Nephron (organoid): ENCODE measurements at regions not wholly inside any gene's neighbourhood (a gene's known extent, or its start where the extent isn't known, plus 50 kb on each side); places are given as distances from the start of the nearest gene placed in this dataset.
A peak's percentile ranks its signal among the peaks of the same experiment; 100 is the strongest.
"Not testable (repeated sequence)": the region's sequence is repeated elsewhere in the genome, so short reads cannot be mapped to it uniquely, and the experiment has no call there.

Experiments
- H3K27ac Mint-ChIP-seq, 3 experiments: 2 replicates each; pipeline ENCODE4 v1.8.0; 2020; ENCODE audit warnings: mixed read lengths in 3 of 3, mild to moderate bottlenecking in 2 of 3, moderate library complexity in 1 of 3
- H3K27me3 Mint-ChIP-seq: 2 replicates; pipeline ENCODE4 v1.8.0; 2021; ENCODE audit warnings: low read depth, mild to moderate bottlenecking, moderate library complexity, mixed read lengths
- H3K36me3 Mint-ChIP-seq: 2 replicates; pipeline ENCODE4 v1.8.0; 2020; ENCODE audit warnings: low read depth, mixed read lengths
- H3K4me1 Mint-ChIP-seq: 2 replicates; pipeline ENCODE4 v1.8.0; 2020; ENCODE audit warnings: mixed read lengths
- H3K4me3 Mint-ChIP-seq, 3 experiments: 2 replicates each; pipeline ENCODE4 v1.8.0; 2020; ENCODE audit warnings: mild to moderate bottlenecking in 3 of 3, mixed read lengths in 3 of 3, moderate library complexity in 2 of 3
- H3K9me3 Mint-ChIP-seq: 2 replicates; pipeline ENCODE4 v1.8.0; 2020; ENCODE audit warnings: mixed read lengths
- CTCF ChIP-seq, 3 experiments: fragments of 200-600 bp; sonication (generic); IDR thresholded peaks; one replicate each; pipeline ENCODE4 v1.5.0; 2021; ENCODE audit warnings: antibody characterized with exemption in 3 of 3; ENCODE audit not compliant: unreplicated experiment in 3 of 3

GRCh38 chr1:190942475-190942874, 464.8 kb upstream of the BRINP3 start:
- TF ChIP-seq CTCF (IDR thresholded peaks at IDR 0.05; ENCODE audit: unreplicated experiment in 3 of 3): no peak
- Mint-ChIP-seq H3K27ac (no peak overlapping the region), H3K36me3 (no peaks in the 10 kb centered on the region), H3K4me3 (no peak overlapping the region), H3K27me3 (no peaks in the 10 kb centered on the region), H3K4me1 (no peaks in the 10 kb centered on the region), H3K9me3 (no peaks in the 10 kb centered on the region)

GRCh38 chr1:190943722-190944121, 466.1 kb upstream of the BRINP3 start:
- not testable (repeated sequence) for H3K36me3 Mint-ChIP-seq, H3K4me1 Mint-ChIP-seq, H3K4me3 Mint-ChIP-seq, H3K9me3 Mint-ChIP-seq, H3K27ac Mint-ChIP-seq, H3K27me3 Mint-ChIP-seq

DNA sequence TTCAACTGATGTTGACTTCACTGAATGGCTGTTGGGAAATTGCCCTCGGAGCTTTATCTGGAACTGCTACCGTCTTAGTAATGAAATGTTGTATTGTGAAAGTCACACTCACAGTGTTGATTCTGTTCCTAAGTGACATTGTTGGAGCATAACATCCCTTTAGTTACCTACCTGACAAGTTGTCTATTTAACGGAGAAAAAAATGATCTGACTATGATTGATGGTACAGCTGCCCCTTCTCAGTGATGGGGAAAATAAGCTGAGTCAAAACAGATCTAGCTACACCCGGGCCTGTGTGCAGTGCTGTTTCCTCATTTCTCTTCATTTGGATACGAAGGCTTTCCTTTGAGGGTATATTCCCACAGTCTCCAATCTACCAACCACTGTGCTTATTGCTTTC, 472.3 kb upstream of the BRINP3 start:
- Mint-ChIP-seq H3K4me3 (no peak overlapping the region), H3K36me3 (no peaks in the 10 kb centered on the region)

GRCh38 chr1:190957565-190957964, 479.9 kb upstream of the BRINP3 start:
- TF ChIP-seq CTCF (IDR thresholded peaks at IDR 0.05; ENCODE audit: unreplicated experiment in 3 of 3): peak; percentile 13 to 21 (median 20)
- peaks cover 3% of the 10 kb centered on the region for H3K9me3 Mint-ChIP-seq
- H3K4me1 Mint-ChIP-seq: no peaks in the 10 kb centered on the region
- no peaks in the 10 kb centered on the region for H3K36me3 Mint-ChIP-seq
- H3K27ac Mint-ChIP-seq: no peak overlapping the region
- no peak overlapping the region for H3K4me3 Mint-ChIP-seq
- H3K27me3 Mint-ChIP-seq: no peaks in the 10 kb centered on the region

More for the DNA sequence above, 472.3 kb upstream of the BRINP3 start:
- H3K4me1 Mint-ChIP-seq: no peaks in the 10 kb centered on the region
- H3K27me3 Mint-ChIP-seq: no peaks in the 10 kb centered on the region
- no peak overlapping the region for H3K27ac Mint-ChIP-seq
- no peak for TF ChIP-seq CTCF (IDR thresholded peaks at IDR 0.05; ENCODE audit: unreplicated experiment in 3 of 3)
- no peaks in the 10 kb centered on the region for H3K9me3 Mint-ChIP-seq

DNA sequence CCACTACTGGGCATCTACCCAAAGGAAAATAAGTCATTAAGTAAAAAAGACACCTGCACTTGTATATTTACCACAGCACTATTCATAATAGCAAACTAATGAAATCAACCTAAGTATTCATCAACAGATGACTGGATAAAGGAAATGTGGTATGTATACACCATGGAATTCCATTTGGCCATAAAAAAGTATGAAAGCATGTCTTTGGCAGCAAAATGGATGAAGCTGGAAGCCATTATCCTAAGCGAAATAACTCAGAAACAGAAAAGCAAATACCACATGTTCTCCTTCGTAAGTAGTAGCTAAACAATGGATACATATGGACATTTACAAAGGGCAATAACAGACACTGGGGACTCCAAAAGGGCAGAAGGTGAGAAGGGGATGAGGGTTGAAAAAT, 485.7 kb upstream of the BRINP3 start:
- Mint-ChIP-seq H3K27ac (no peak overlapping the region), H3K4me3 (no peak overlapping the region), H3K9me3 (peaks cover 3% of the 10 kb centered on the region), H3K36me3 (no peaks in the 10 kb centered on the region), H3K4me1 (no peaks in the 10 kb centered on the region), H3K27me3 (no peaks in the 10 kb centered on the region)
- TF ChIP-seq CTCF (IDR thresholded peaks at IDR 0.05; ENCODE audit: unreplicated experiment in 3 of 3): no peak

GRCh38 chr1:190975827-190976226, 498.2 kb upstream of the BRINP3 start:
- TF ChIP-seq CTCF (IDR thresholded peaks at IDR 0.05; ENCODE audit: unreplicated experiment in 3 of 3): no peak
- H3K27ac Mint-ChIP-seq: no peak overlapping the region
- H3K4me3 Mint-ChIP-seq: no peak overlapping the region
- H3K36me3 Mint-ChIP-seq: no peaks in the 10 kb centered on the region
- H3K9me3 Mint-ChIP-seq: no peaks in the 10 kb centered on the region
- no peaks in the 10 kb centered on the region for H3K4me1 Mint-ChIP-seq
- no peaks in the 10 kb centered on the region for H3K27me3 Mint-ChIP-seq
